Testis (tissue), 2 donors: ENCODE measurements at regions not wholly inside any gene's neighbourhood (a gene's known extent, or its start where the extent isn't known, plus 50 kb on each side); places are given as distances from the start of the nearest gene placed in this dataset.

Experiments
- DNase-seq: peaks from one replicate; pipeline ENCODE4 v3.0.0-alpha.2; 2019
- H3K27ac ChIP-seq, 2 donors: fragments of 200-600 bp; sonication (generic); one replicate each; pipeline ENCODE4 v1.5.1; 2019
- H3K27me3 ChIP-seq: fragments of 200-600 bp; sonication (generic); one replicate; pipeline ENCODE4 v1.5.1; 2019
- H3K36me3 ChIP-seq: fragments of 200-600 bp; sonication (generic); one replicate; pipeline ENCODE4 v1.5.1; 2017; ENCODE audit warnings: low read depth; ENCODE audit errors: missing control alignments
- H3K4me1 ChIP-seq: fragments of 200-600 bp; sonication (generic); one replicate; pipeline ENCODE4 v1.5.1; 2019
- H3K4me3 ChIP-seq, 2 donors: fragments of 200-600 bp; sonication (generic); one replicate each; pipeline ENCODE4 v1.5.1; 2017 to 2019
- H3K9me3 ChIP-seq: fragments of 200-600 bp; sonication (generic); one replicate; pipeline ENCODE4 v1.5.1; 2017
- CTCF ChIP-seq, 3 experiments: fragments of 450-650 bp in 2 of 3; fragments of 200-600 bp in 1 of 3; sonication (generic) in 1 of 3; IDR thresholded peaks; one replicate each; pipeline ENCODE4 v1.5.1; 2016 to 2019; ENCODE audit warnings: antibody characterized with exemption in 3 of 3, mild to moderate bottlenecking in 2 of 3, moderate library complexity in 1 of 3
- POLR2A ChIP-seq: fragments of 450-650 bp; IDR thresholded peaks from one replicate; pipeline ENCODE4 v1.6.1; 2017; ENCODE audit warnings: antibody characterized with exemption, mild to moderate bottlenecking, moderate library complexity
- WGBS, 2 donors: methylation state at CpG; one replicate each; pipeline ENCODE4 v1.1.5; 2018; 5-methylcytosine and 5-hydroxymethylcytosine counted together
- intact Hi-C: fragments of 100-400 bp; cut with DNase I; formaldehyde crosslinking; loops from one replicate; pipeline ENCODE4 v1.15.1; 2023; ENCODE audit warnings: low total_unique reads

GRCh38 chr1:177755851-177756560 is 213.9 kb downstream of the SEC16B start:
- TF ChIP-seq POLR2A: no peak
- no peak for TF ChIP-seq CTCF (IDR thresholded peaks at IDR 0.05)
- peaks cover 3% of the 10 kb centered on the region for H3K4me1 ChIP-seq
- no peak overlapping the region for H3K27ac ChIP-seq
- no peak for DNase-seq
- H3K9me3 ChIP-seq: no peaks in the 10 kb centered on the region
- WGBS, 2 donors: 47 to 57% methylated on average over 7 of the region's 7 CpGs
- no peaks in the 10 kb centered on the region for H3K27me3 ChIP-seq
- no peak overlapping the region for H3K4me3 ChIP-seq
- intact Hi-C loops: no loop called here
- no peaks in the 10 kb centered on the region for H3K36me3 ChIP-seq

GRCh38 chr1:177754603-177755002 is 215.3 kb downstream of the SEC16B start:
- DNase-seq: no peak
- H3K9me3 ChIP-seq: no peaks in the 10 kb centered on the region
- no peak overlapping the region for H3K4me3 ChIP-seq
- TF ChIP-seq CTCF (IDR thresholded peaks at IDR 0.05): no peak
- no peak for TF ChIP-seq POLR2A
- intact Hi-C loops: no loop called here
- H3K36me3 ChIP-seq: no peaks in the 10 kb centered on the region
- no peak overlapping the region for H3K27ac ChIP-seq
- no peaks in the 10 kb centered on the region for H3K27me3 ChIP-seq
- peaks cover 3% of the 10 kb centered on the region for H3K4me1 ChIP-seq
- WGBS, 2 donors: 37 to 40% methylated on average over 2 of the region's 2 CpGs

GRCh38 chr1:177753655-177754054 is 216.2 kb downstream of the SEC16B start:
- H3K36me3 ChIP-seq: no peaks in the 10 kb centered on the region
- WGBS, 2 donors: 75 to 87% methylated on average over 5 of the region's 5 CpGs

GRCh38 chr1:177748080-177748801 is 221.6 kb downstream of the SEC16B start:
- H3K27me3 ChIP-seq: no peaks in the 10 kb centered on the region
- intact Hi-C loops: no loop called here
- H3K9me3 ChIP-seq: no peaks in the 10 kb centered on the region
- DNase-seq: no peak
- TF ChIP-seq POLR2A: no peak
- TF ChIP-seq CTCF (IDR thresholded peaks at IDR 0.05): no peak
- H3K36me3 ChIP-seq: no peaks in the 10 kb centered on the region
- no peak overlapping the region for H3K27ac ChIP-seq
- WGBS, 2 donors: 90 to 91% methylated on average over 4 of the region's 4 CpGs
- no peak overlapping the region for H3K4me3 ChIP-seq
- H3K4me1 ChIP-seq: no peaks in the 10 kb centered on the region

More at GRCh38 chr1:177753655-177754054, 216.2 kb downstream of the SEC16B start:
- DNase-seq: no peak
- no peak overlapping the region for H3K27ac ChIP-seq
- H3K27me3 ChIP-seq: no peaks in the 10 kb centered on the region
- intact Hi-C loops: no loop called here
- no peaks in the 10 kb centered on the region for H3K4me1 ChIP-seq
- no peak for TF ChIP-seq POLR2A
- no peak for TF ChIP-seq CTCF (IDR thresholded peaks at IDR 0.05)
- no peak overlapping the region for H3K4me3 ChIP-seq
- H3K9me3 ChIP-seq: no peaks in the 10 kb centered on the region
